ENCODE measurements at regions not wholly inside any gene's neighbourhood (a gene's known extent, or its start where the extent isn't known, plus 50 kb on each side); places are given as distances from the start of the nearest gene placed in this dataset.

- H2AFZ ChIP-seq (ENCODE audit: low read depth, low read length, poor library complexity, severe bottlenecking) = no peak overlapping the region
These were observed 259.6 kb upstream of the ALG10B start for GRCh38 chr12:38056701-38057689.

GRCh38 chr12:38099686-38100085, 216.9 kb upstream of the ALG10B start:
- CTCF ChIA-PET = no interaction called here
- POLR2A ChIA-PET = no interaction called here

More at GRCh38 chr12:38056701-38057689, 259.6 kb upstream of the ALG10B start:
- Histone ChIP-seq H3K27ac (ENCODE audit: low read depth, low read length) (no peak overlapping the region), H3K4me1 (ENCODE audit: control insufficient read depth in 1 of 2, insufficient read depth in 2 of 2, low read length in 2 of 2) (no peaks in the 10 kb centered on the region), H3K79me2 (ENCODE audit: insufficient read depth, low read length) (no peaks in the 10 kb centered on the region), H3K36me3 (ENCODE audit: control insufficient read depth in 1 of 2, insufficient read depth in 2 of 2, low read length in 2 of 2) (no peaks in the 10 kb centered on the region), H3K27me3 (ENCODE audit: insufficient read depth, low read length) (no peaks in the 10 kb centered on the region), H3K9me3 (ENCODE audit: control insufficient read depth in 1 of 2, insufficient read depth in 1 of 2, low read depth in 1 of 2, low read length in 2 of 2) (peaks cover 0 to 4% of the 10 kb centered on the region in 2 experiments; a peak in 2 of 4 replicates), H3K4me3 (replicated peaks in 1 of 2; ENCODE audit: low read depth in 1 of 2, low read length in 2 of 2) (no peak overlapping the region), H3K4me2 (ENCODE audit: low read length) (no peak overlapping the region), H3K9ac (ENCODE audit: low read length) (no peak overlapping the region), H4K20me1 (ENCODE audit: insufficient read depth) (no peaks in the 10 kb centered on the region), H3K9me2 (ENCODE audit: insufficient read depth) (no peaks in the 10 kb centered on the region)
- DNase-seq (ENCODE audit: low read depth, low spot score) = no peak
- ATAC-seq = no peak
- ChIA-PET CTCF (no interaction called here), RAD21 (ENCODE audit: low non-redundant PET in 1 of 2, low total read pairs in 2 of 2, uncharacterized antibody in 2 of 2, unreplicated experiment in 2 of 2) (no interaction called here), POLR2A (no interaction called here)
- intact Hi-C loops (cut with micrococcal nuclease) = no loop called here
- TF ChIP-seq FOSL1 (IDR thresholded peaks at IDR 0.05; ENCODE audit: low read depth) = no peak
- no peak for TF ChIP-seq CBX3 (IDR thresholded peaks at IDR 0.05; ENCODE audit: low read depth)
- no peak for TF ChIP-seq ATF3 (IDR thresholded peaks at IDR 0.05)
- TF ChIP-seq TCF7L2 (IDR thresholded peaks at IDR 0.05; ENCODE audit: borderline replicate concordance, extremely low read depth, insufficient read depth, insufficient read length) = no peak
- no peak for TF ChIP-seq EGR1 (IDR thresholded peaks at IDR 0.05; ENCODE audit: low read depth)
- no peak for TF ChIP-seq MAX (IDR thresholded peaks at IDR 0.05)
- no TSS peak for BruUV-seq (replicated peaks)

More at GRCh38 chr12:38099686-38100085, 216.9 kb upstream of the ALG10B start:
- ATAC-seq (no peak), DNase-seq (ENCODE audit: low read depth, low spot score) (no peak)
- RAD21 ChIA-PET (ENCODE audit: low non-redundant PET in 1 of 2, low total read pairs in 2 of 2, uncharacterized antibody in 2 of 2, unreplicated experiment in 2 of 2) = no interaction called here
- Histone ChIP-seq H3K4me2 (ENCODE audit: low read length) (no peak overlapping the region), H4K20me1 (ENCODE audit: insufficient read depth) (no peaks in the 10 kb centered on the region), H3K9me2 (ENCODE audit: insufficient read depth) (no peaks in the 10 kb centered on the region), H3K4me3 (replicated peaks in 1 of 2; ENCODE audit: low read depth in 1 of 2, low read length in 2 of 2) (no peak overlapping the region), H3K36me3 (ENCODE audit: control insufficient read depth in 1 of 2, insufficient read depth in 2 of 2, low read length in 2 of 2) (no peaks in the 10 kb centered on the region), H3K9me3 (ENCODE audit: control insufficient read depth in 1 of 2, insufficient read depth in 1 of 2, low read depth in 1 of 2, low read length in 2 of 2) (no peaks in the 10 kb centered on the region), H3K4me1 (ENCODE audit: control insufficient read depth in 1 of 2, insufficient read depth in 2 of 2, low read length in 2 of 2) (no peaks in the 10 kb centered on the region), H3K27me3 (ENCODE audit: insufficient read depth, low read length) (no peaks in the 10 kb centered on the region), H3K27ac (ENCODE audit: low read depth, low read length) (no peak overlapping the region), H3K9ac (ENCODE audit: low read length) (no peak overlapping the region), H3K79me2 (ENCODE audit: insufficient read depth, low read length) (no peaks in the 10 kb centered on the region), H2AFZ (ENCODE audit: low read depth, low read length, poor library complexity, severe bottlenecking) (no peak overlapping the region)
- no TSS peak for BruUV-seq (replicated peaks)
- TF ChIP-seq SIN3A (IDR thresholded peaks at IDR 0.05; ENCODE audit: low read depth) = no peak
- no peak for TF ChIP-seq ZBTB33 (IDR thresholded peaks at IDR 0.05; ENCODE audit: extremely low read depth, insufficient replicate concordance, low read length)
- no peak for TF ChIP-seq CEBPB (IDR thresholded peaks at IDR 0.05; ENCODE audit: low read depth)
- no peak for TF ChIP-seq CBX3 (IDR thresholded peaks at IDR 0.05; ENCODE audit: low read depth)
- TF ChIP-seq ATF3 (IDR thresholded peaks at IDR 0.05) = no peak
- no peak for TF ChIP-seq SP1 (IDR thresholded peaks at IDR 0.05; ENCODE audit: low read depth)
- no peak for TF ChIP-seq RAD21 (IDR thresholded peaks at IDR 0.05; ENCODE audit: low read depth)
- TF ChIP-seq POLR2A (IDR thresholded peaks at IDR 0.05; ENCODE audit: borderline replicate concordance, extremely low read depth, insufficient read depth, insufficient read length) = no peak
- no peak for TF ChIP-seq ZFX (IDR thresholded peaks at IDR 0.05)
- intact Hi-C loops (cut with micrococcal nuclease) = no loop called here
